ENCODE measurements at regions not wholly inside any gene's neighbourhood (a gene's known extent, or its start where the extent isn't known, plus 50 kb on each side); places are given as distances from the start of the nearest gene placed in this dataset.

DNA sequence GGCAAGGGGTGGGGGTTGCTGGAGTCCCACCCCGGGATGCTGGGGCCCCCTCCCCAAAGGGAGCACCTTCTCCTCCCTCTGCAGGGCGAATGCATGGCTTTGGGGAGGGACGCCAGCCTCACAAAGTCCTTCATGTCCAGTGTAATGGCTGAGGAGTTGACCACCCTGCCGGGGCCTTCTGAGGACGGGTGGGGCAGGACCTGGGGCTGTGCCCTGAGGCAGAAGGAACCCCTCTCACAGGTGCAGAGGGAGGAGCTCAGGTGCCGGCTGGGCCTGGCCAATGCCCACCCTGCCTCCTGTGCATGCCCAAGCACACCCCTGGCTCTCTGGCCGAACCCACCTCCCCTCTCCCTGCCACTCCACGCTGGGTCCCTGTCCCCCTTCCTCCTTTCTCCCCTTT, 64.3 kb upstream of the RNU6ATAC start:
- TF ChIP-seq, protein P1, sequence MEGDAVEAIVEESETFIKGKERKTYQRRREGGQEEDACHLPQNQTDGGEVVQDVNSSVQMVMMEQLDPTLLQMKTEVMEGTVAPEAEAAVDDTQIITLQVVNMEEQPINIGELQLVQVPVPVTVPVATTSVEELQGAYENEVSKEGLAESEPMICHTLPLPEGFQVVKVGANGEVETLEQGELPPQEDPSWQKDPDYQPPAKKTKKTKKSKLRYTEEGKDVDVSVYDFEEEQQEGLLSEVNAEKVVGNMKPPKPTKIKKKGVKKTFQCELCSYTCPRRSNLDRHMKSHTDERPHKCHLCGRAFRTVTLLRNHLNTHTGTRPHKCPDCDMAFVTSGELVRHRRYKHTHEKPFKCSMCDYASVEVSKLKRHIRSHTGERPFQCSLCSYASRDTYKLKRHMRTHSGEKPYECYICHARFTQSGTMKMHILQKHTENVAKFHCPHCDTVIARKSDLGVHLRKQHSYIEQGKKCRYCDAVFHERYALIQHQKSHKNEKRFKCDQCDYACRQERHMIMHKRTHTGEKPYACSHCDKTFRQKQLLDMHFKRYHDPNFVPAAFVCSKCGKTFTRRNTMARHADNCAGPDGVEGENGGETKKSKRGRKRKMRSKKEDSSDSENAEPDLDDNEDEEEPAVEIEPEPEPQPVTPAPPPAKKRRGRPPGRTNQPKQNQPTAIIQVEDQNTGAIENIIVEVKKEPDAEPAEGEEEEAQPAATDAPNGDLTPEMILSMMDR (IDR thresholded peaks at IDR 0.05), result no peak
- no peak for TF ChIP-seq POLR2A (IDR thresholded peaks at IDR 0.05)
